A549 (cell line): ENCODE measurements at regions not wholly inside any gene's neighbourhood (a gene's known extent, or its start where the extent isn't known, plus 50 kb on each side); places are given as distances from the start of the nearest gene placed in this dataset.

Source experiments
- CTCF ChIP-seq: fragments of >200 bp; sonication (Bioruptor Twin); formaldehyde crosslinking; IDR thresholded peaks from 3 replicates; pipeline ENCODE4 v1.5.1; 2016
- EP300 ChIP-seq, 2 experiments: fragments of >200 bp; sonication (Bioruptor Twin); formaldehyde crosslinking; IDR thresholded peaks; 2 replicates in 1 of 2; 3 replicates in 1 of 2; pipeline ENCODE4 v1.6.1; 2016 to 2017
- ESRRA ChIP-seq: fragments of 150-350 bp; IDR thresholded peaks from 2 replicates; pipeline ENCODE4 v1.6.1; 2014; ENCODE audit warnings: mild to moderate bottlenecking, low read length, borderline replicate concordance
- JUNB ChIP-seq: fragments of >200 bp; sonication (Bioruptor Twin); formaldehyde crosslinking; IDR thresholded peaks from 2 replicates; pipeline ENCODE4 v1.6.1; 2016
- SMC3 ChIP-seq: fragments of >200 bp; sonication (Bioruptor Twin); formaldehyde crosslinking; IDR thresholded peaks from 3 replicates; pipeline ENCODE4 v1.6.1; 2018; ENCODE audit warnings: inconsistent platforms
- ZNF302 ChIP-seq: fragments of 250-450 bp; sonication (Bioruptor Pico); IDR thresholded peaks from 2 replicates; pipeline ENCODE4 v1.9.0; 2021; ENCODE audit warnings: inconsistent platforms, mild to moderate bottlenecking, moderate library complexity

- TF ChIP-seq CTCF = no peak
- no peak for TF ChIP-seq ESRRA
- TF ChIP-seq SMC3 = no peak
- no peak for TF ChIP-seq EP300 (IDR thresholded peaks at IDR 0.05)
- TF ChIP-seq ZNF302 = no peak
- no peak for TF ChIP-seq JUNB
Measured at GRCh38 chr4:116217781-116218180, 867.6 kb downstream of the TRAM1L1 start.
